Loucy (cell line): ENCODE measurements at regions not wholly inside any gene's neighbourhood (a gene's known extent, or its start where the extent isn't known, plus 50 kb on each side); places are given as distances from the start of the nearest gene placed in this dataset.

Source experiments
- H2AFZ ChIP-seq: fragments of 200-600 bp; sonication (generic); 2 replicates; pipeline ENCODE4 v1.6.0; 2016; ENCODE audit warnings: antibody characterized with exemption, mild to moderate bottlenecking, low read length, moderate library complexity
- H3F3A ChIP-seq: fragments of 200-600 bp; 2 replicates; pipeline ENCODE4 v1.6.0; 2016; ENCODE audit warnings: antibody characterized with exemption, low read depth, mild to moderate bottlenecking
- H3K27me3 ChIP-seq: fragments of 200-600 bp; sonication (generic); 2 replicates; pipeline ENCODE4 v1.6.1; 2014; ENCODE audit warnings: low read length, mild to moderate bottlenecking; ENCODE audit not compliant: insufficient read depth, poor library complexity, severe bottlenecking
- H3K36me3 ChIP-seq: fragments of 200-600 bp; sonication (generic); 2 replicates; pipeline ENCODE4 v1.6.1; 2016; ENCODE audit warnings: low read length; ENCODE audit not compliant: insufficient read depth
- H3K4me1 ChIP-seq: fragments of 200-600 bp; sonication (generic); 2 replicates; pipeline ENCODE4 v1.5.1; 2014; ENCODE audit warnings: low read length, mild to moderate bottlenecking; ENCODE audit not compliant: insufficient read depth, poor library complexity, severe bottlenecking
- H3K4me2 ChIP-seq: fragments of 200-600 bp; sonication (generic); 2 replicates; pipeline ENCODE4 v1.6.0; 2014; ENCODE audit warnings: antibody characterized with exemption, low read length, low read depth, mild to moderate bottlenecking; ENCODE audit not compliant: poor library complexity, severe bottlenecking
- H3K4me3 ChIP-seq: fragments of 200-600 bp; sonication (generic); 2 replicates; pipeline ENCODE4 v1.5.1; 2014; ENCODE audit warnings: low read length, mild to moderate bottlenecking, mixed read lengths; ENCODE audit not compliant: poor library complexity, severe bottlenecking
- H3K79me2 ChIP-seq: fragments of 200-600 bp; sonication (generic); 2 replicates; pipeline ENCODE4 v1.6.1; 2014; ENCODE audit warnings: low read length; ENCODE audit not compliant: insufficient read depth
- H3K9ac ChIP-seq: fragments of 200-600 bp; sonication (generic); 2 replicates; pipeline ENCODE4 v1.6.0; 2014; ENCODE audit warnings: mild to moderate bottlenecking, low read depth, low read length, moderate library complexity; ENCODE audit not compliant: poor library complexity, severe bottlenecking
- H3K9me2 ChIP-seq: fragments of 200-600 bp; sonication (generic); replicated peaks from 2 replicates; pipeline ENCODE4 v1.6.1; 2016; ENCODE audit warnings: low read depth, low read length, mixed read lengths
- H3K9me3 ChIP-seq: fragments of 200-600 bp; sonication (generic); 2 replicates; pipeline ENCODE4 v1.6.1; 2014; ENCODE audit warnings: mild to moderate bottlenecking, antibody characterized with exemption, low read length, low read depth; ENCODE audit not compliant: insufficient read depth
- H4K20me1 ChIP-seq: fragments of 200-600 bp; sonication (generic); 2 replicates; pipeline ENCODE4 v1.6.0; 2014; ENCODE audit warnings: antibody characterized with exemption, low read length, mild to moderate bottlenecking; ENCODE audit not compliant: insufficient read depth, poor library complexity, severe bottlenecking
- EZH2phosphoT487 ChIP-seq: fragments of 200-600 bp; IDR thresholded peaks from 2 replicates; pipeline ENCODE4 v1.6.1; 2018; ENCODE audit warnings: antibody characterized with exemption, mild to moderate bottlenecking, moderate library complexity, borderline replicate concordance
- TF ChIP-seq, protein P1 (sequence below): fragments of 200-600 bp; sonication (generic); conservative IDR thresholded peaks from 2 replicates; pipeline ENCODE4 v1.5.1; 2014; ENCODE audit warnings: mild to moderate bottlenecking, antibody characterized with exemption, low read length

GRCh38 chr13:83024955-83025594 is 857.2 kb downstream of the SLITRK1 start:
- Histone ChIP-seq H3K4me3 (no peak overlapping the region), H3K4me2 (no peak overlapping the region), H3K9ac (no peak overlapping the region), H3F3A (no peaks in the 10 kb centered on the region), H3K36me3 (no peaks in the 10 kb centered on the region), H4K20me1 (no peaks in the 10 kb centered on the region), H3K9me3 (no peaks in the 10 kb centered on the region), H2AFZ (no peak overlapping the region), H3K4me1 (no peaks in the 10 kb centered on the region), H3K27me3 (no peaks in the 10 kb centered on the region), H3K9me2 (no peaks in the 10 kb centered on the region), H3K79me2 (no peaks in the 10 kb centered on the region)
- TF ChIP-seq, protein P1, sequence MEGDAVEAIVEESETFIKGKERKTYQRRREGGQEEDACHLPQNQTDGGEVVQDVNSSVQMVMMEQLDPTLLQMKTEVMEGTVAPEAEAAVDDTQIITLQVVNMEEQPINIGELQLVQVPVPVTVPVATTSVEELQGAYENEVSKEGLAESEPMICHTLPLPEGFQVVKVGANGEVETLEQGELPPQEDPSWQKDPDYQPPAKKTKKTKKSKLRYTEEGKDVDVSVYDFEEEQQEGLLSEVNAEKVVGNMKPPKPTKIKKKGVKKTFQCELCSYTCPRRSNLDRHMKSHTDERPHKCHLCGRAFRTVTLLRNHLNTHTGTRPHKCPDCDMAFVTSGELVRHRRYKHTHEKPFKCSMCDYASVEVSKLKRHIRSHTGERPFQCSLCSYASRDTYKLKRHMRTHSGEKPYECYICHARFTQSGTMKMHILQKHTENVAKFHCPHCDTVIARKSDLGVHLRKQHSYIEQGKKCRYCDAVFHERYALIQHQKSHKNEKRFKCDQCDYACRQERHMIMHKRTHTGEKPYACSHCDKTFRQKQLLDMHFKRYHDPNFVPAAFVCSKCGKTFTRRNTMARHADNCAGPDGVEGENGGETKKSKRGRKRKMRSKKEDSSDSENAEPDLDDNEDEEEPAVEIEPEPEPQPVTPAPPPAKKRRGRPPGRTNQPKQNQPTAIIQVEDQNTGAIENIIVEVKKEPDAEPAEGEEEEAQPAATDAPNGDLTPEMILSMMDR = no peak
- no peak for TF ChIP-seq EZH2phosphoT487

GRCh38 chr13:83024232-83024631 is 858.0 kb downstream of the SLITRK1 start:
- Histone ChIP-seq H3K36me3 (no peaks in the 10 kb centered on the region), H3K27me3 (no peaks in the 10 kb centered on the region), H4K20me1 (no peaks in the 10 kb centered on the region), H3K9ac (no peak overlapping the region), H3K4me1 (no peaks in the 10 kb centered on the region), H3K9me2 (no peaks in the 10 kb centered on the region), H3K79me2 (no peaks in the 10 kb centered on the region), H3K9me3 (no peaks in the 10 kb centered on the region), H3K4me3 (no peak overlapping the region), H2AFZ (no peak overlapping the region), H3K4me2 (no peak overlapping the region), H3F3A (no peaks in the 10 kb centered on the region)
- TF ChIP-seq EZH2phosphoT487 = no peak
- TF ChIP-seq, protein P1 = no peak

GRCh38 chr13:83019986-83020385 is 862.3 kb downstream of the SLITRK1 start:
- Histone ChIP-seq H3F3A (no peaks in the 10 kb centered on the region), H3K9me3 (no peaks in the 10 kb centered on the region), H2AFZ (no peak overlapping the region), H3K79me2 (no peaks in the 10 kb centered on the region), H3K9ac (no peak overlapping the region), H3K4me1 (no peaks in the 10 kb centered on the region), H3K4me2 (no peak overlapping the region), H4K20me1 (no peaks in the 10 kb centered on the region), H3K27me3 (no peaks in the 10 kb centered on the region), H3K36me3 (no peaks in the 10 kb centered on the region), H3K4me3 (no peak overlapping the region), H3K9me2 (no peaks in the 10 kb centered on the region)
- no peak for TF ChIP-seq EZH2phosphoT487
- TF ChIP-seq, protein P1 = no peak
